Activated CD4-positive, CD25-positive, alpha-beta regulatory T cell (primary cell): ENCODE measurements at regions not wholly inside any gene's neighbourhood (a gene's known extent, or its start where the extent isn't known, plus 50 kb on each side); places are given as distances from the start of the nearest gene placed in this dataset.

Source experiments
- DNase-seq, 4 experiments: peaks; one replicate each; lab custom pipeline; 2025; lab: John Stamatoyannopoulos, UW

GRCh38 chr2:235358981-235359471 lies 134.8 kb upstream of the AGAP1 start:
- DNase-seq: no peak

DNA sequence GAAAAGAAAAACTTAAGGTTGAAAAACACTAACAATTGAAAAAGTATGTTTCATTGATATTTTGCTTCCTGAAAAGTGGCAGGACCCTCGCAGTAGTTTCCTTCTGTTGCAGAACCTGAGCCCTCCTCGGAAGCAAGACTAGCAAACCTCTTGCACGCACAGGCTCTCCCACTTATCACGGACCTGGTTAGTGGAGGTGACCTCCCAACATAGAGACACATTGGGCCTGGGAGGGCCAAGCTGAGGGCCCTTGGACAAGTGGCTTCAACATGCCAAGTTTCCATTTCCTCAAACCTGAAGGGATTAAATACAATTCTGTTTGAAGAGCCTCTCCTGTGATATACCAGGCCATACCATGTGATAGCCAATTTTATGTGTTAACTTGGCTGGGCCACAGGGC lies 133.4 kb upstream of the AGAP1 start:
- no peak for DNase-seq

- no peak for DNase-seq
These were observed 128.1 kb upstream of the AGAP1 start for GRCh38 chr2:235365743-235366142.

DNA sequence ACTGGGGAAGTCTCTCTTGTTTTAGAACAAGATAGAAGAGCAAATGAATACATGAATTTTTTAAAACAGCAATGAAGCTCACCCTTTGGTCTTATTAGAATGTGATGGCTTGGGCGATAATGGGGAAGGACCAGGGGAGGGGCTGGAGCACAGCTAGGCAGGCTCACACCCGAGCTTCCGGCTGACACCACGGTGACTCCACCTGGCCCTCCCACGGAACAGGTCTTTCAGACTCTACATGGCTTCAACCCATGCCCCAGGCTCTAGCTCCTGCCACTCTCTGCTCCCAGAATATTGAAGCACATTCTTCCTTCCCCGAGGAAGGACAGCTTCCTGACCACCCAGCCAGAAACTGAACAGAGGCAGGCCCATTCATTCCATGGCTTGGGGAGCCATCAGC lies 127.5 kb upstream of the AGAP1 start:
- no peak for DNase-seq

GRCh38 chr2:235366807-235367206 lies 127.0 kb upstream of the AGAP1 start:
- DNase-seq: no peak

DNA sequence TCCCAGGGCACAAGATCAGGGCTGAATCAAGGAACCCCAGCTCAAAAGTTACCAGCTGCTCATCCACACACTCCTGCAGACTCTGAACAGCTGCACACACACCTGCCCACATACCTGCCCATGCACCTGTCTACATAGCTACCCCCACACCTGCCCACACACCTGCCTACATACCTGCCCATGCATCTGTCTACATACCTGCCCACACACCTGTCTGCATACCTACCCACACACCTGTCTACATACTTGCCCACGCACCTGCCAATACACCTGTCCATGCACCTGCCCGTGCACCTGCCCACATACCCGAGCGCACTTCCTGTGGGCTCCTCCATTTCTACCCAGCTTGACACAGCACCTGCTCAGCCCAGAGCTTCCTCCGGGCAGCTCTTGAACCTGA lies 122.8 kb upstream of the AGAP1 start:
- DNase-seq: no peak

DNA sequence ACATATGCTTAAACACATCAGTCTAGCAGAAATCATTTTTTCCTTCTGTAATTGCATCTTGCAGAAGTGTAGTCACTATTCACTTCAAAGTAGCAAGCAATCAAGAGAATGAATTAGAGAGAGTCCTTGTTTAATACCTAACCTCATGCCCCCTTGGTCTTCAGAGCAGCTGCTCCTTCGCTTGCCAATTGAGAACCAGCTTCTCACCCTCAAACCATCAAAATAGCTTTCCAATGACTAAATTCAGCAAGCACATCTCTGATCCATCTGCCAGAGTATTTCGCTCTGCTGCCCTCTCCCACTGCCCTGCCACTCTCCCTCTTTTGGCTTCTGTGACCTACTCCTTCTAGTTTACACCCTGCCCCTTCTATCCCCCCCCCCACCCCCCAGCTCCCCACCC lies 120.7 kb upstream of the AGAP1 start:
- DNase-seq: no peak

- DNase-seq: no peak
These were observed 116.7 kb upstream of the AGAP1 start for GRCh38 chr2:235377176-235377575.

- DNase-seq: no peak
These were observed 115.6 kb upstream of the AGAP1 start for GRCh38 chr2:235378246-235378645.

GRCh38 chr2:235378944-235379343 lies 114.9 kb upstream of the AGAP1 start:
- DNase-seq: no peak

GRCh38 chr2:235381261-235381912 lies 112.5 kb upstream of the AGAP1 start:
- no peak for DNase-seq

GRCh38 chr2:235382179-235382578 lies 111.7 kb upstream of the AGAP1 start:
- no peak for DNase-seq

- DNase-seq: no peak
These were observed 111.2 kb upstream of the AGAP1 start for GRCh38 chr2:235382601-235383000.

GRCh38 chr2:235383272-235383843 lies 110.5 kb upstream of the AGAP1 start:
- no peak for DNase-seq

DNA sequence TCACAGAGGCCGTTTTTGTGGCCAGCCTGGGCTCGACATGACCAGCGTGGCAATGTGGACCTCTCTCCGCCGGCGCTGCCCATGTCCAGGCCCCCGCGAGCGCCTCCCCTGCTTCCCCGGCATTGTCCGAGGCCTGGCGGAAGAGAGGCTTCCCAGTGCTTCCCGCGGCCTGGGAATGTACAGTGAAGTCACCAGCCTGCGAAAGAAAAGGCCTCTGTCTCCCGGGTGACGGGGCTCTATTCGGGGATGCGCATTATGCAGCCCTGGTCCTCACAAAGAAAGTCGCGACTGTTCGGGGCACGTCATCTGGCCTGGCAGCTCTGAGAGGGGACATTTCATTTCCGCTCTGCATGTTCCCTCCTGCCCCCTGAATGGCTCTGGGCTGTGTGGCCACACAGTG lies 109.2 kb upstream of the AGAP1 start:
- no peak for DNase-seq

DNA sequence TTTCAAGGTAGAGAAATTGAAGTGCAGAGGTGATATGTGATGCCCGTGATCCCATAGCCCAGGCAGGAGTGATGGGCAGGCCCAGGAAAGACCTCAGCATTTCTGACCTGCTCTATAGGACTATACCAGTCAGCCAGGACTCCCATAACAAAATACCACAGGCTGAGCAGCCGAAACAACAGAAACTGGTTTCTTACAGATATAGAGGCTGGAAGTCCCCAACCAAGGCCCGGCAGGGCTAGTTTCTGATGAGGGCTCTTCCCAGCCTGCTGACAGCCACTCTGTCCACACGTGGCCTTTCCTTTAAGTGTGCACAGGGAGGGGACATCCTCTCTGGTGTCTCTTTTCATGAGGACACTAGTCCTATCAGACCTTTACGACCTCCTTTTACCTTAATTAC lies 104.2 kb upstream of the AGAP1 start:
- DNase-seq: no peak

DNA sequence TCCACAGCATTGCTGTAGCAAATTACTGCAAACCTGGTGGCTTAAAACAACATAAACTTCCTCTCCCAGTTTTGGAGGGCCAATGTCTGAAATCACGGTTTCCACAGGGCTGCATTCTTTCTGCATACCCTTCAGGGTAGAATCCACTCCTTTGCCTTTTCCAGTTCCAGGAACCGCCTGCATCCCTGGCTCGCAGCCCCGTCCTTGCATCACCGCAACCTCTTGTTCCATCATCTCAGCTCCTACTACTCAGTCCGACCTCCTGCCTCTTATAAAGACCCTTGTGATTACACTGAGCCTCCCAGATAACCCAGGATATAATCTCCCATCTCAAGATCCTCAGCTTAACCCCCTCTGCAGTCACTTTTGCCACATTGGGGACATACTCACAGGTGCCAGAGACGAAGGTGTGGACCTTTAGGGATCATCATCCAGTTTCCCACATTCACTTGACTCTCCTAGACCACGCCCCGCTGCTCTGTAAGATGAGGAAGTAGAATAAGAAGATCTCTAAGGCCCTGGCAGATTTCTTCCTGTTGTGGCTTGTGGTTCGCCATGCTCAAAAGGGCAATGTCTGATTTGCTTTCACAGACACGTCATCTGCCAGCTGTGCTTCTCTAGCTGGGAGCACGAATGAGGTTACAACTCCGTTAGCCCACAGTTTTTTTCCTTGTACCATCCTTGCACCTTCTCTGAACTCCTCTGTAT lies 103.6 kb upstream of the AGAP1 start:
- DNase-seq: no peak

DNA sequence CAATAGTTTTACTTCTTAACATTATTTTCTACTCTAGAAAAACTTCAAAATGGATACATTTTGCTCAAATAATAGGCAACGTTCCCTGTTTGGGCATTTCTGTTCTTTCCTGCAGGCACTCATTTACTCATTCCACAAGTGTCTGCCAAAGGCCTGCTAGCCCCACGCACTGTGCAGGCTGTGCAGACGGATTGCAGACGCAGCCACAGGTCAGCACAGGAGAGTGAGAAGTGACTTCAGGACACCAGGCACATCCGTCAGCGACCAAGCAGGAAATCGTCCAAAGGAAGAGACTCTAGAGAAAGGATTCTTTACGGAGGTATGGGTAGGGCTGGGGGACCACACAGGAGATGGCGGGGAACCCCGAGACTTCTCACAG lies 103.0 kb upstream of the AGAP1 start:
- no peak for DNase-seq

DNA sequence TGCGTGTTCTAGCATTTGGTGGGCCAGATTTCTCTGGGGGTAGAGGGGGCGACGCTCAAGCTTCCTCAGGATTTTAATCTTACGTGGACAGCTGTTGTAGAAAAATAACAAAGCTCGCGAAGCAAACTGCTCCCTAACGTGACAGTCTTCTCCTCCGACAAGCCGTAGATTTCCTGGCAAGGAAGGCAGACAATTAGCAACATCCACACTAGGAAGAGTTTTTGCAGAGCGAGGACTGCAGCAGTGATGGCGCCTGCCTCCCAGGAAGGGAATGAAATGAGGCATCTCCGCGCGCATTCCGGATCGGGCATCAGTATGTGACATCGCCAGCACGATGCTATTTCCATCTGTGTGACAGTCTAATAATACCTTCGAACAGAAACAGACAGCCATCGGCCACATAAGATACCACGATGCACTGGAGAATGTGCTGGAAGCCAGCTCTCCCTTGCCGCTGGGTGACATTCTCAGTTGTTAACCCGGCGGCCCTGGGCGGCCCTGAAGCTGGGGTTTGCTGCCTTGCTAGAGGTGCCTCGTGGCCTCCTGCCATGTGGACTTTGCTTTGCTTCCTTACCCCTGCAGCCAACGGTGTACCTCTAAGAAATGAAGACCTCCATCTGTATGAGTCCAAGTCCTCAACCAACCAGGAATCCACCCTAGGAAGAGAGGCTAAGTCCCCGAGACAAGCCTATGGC lies 101.8 kb upstream of the AGAP1 start:
- DNase-seq: no peak

DNA sequence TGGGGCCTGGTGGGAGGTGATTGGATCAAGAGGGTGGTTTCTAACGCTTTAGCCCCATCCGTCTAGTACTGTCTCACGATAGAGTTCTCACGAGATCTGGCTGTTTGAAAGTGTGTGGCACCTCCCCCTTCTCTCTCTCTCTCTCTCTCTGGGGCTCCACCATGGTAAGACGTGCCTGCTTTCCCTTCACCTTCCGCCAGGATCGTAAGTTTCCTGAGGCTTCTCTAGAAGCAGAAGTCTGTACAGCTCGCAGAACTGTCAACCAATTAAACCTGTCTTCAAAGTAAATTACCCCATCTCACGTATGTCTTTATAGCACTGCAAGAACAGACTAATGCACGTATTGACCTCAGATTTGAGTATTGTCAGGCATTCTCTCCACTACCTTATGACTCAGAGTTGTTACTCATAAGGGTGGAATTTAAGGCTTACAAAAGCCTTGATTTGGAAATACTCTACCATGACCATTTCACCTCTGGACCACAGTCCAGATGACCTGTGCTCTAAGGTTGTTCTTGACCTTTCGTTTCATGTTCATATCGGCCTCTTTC lies 99.5 kb upstream of the AGAP1 start:
- no peak for DNase-seq

DNA sequence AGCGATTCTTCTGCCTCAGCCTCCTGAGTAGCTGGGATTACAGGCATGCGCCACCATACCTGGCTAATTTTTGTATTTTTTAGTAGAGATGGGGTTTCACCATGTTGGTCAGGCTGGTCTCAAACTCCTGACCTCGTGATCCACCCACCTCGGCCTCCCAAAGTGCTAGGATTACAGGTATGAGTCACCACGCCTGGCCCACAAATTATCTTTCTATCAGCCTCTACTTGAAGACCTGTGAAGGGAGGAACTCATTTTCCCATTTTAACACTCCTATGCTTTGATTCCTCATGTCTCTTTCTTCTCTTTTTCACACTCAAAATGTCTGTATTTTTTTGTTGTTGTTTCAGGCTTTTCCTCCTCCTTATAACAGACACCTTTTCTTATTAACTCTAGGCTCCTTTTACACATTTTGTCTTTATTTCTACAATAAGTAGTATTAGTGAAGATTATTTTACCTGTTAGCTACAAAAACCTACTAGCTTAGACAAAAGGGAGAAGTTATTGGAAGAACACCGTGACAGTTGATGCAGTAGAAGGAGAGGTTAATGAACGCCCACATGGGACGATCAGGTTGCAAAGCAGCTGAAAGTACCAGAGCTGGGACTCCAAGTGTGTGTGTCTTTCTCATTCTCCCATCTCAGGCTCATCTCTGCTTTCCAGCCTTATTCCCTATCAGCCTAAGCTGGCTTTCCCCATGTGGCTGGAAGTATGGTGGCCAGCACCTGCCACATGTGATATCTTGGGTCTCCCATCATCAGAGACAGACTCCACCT lies 97.6 kb upstream of the AGAP1 start:
- no peak for DNase-seq

- DNase-seq: no peak
These were observed 95.5 kb upstream of the AGAP1 start for GRCh38 chr2:235398321-235398720.
